ENCODE measurements at regions not wholly inside any gene's neighbourhood (a gene's known extent, or its start where the extent isn't known, plus 50 kb on each side); places are given as distances from the start of the nearest gene placed in this dataset.

DNA sequence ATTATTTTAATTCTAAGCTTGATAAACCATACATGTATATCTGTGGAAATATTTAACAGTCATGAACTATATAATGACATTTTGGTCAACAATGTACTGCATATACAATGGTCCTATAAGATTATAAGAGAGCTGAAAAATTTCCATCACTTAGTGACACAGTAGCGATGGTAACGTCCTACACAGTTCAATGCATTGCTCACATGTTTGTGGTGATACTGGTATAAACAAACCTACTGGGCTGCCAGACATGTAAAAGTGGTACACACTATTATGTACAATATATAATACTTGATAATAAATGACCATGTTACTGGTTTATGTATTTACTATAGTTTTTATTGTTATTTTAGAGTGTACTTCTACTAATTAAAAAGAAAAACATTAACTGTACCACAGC, 841.9 kb downstream of the LTN1 start:
- WGBS, result 96% methylated on average over 2 of the region's 2 CpGs
- no peaks in the 10 kb centered on the region for H3K9me3 ChIP-seq
- H3K4me1 ChIP-seq, result peaks cover 3% of the 10 kb centered on the region
- no peak overlapping the region for H3K27ac ChIP-seq
- H3K27me3 ChIP-seq, result no peaks in the 10 kb centered on the region
- DNase-seq (ENCODE audit: low spot score in 2 of 2), result no peak
- H3K36me3 ChIP-seq, result no peaks in the 10 kb centered on the region
- TF ChIP-seq POLR2A (IDR thresholded peaks at IDR 0.05), result no peak
- TF ChIP-seq, protein P1, sequence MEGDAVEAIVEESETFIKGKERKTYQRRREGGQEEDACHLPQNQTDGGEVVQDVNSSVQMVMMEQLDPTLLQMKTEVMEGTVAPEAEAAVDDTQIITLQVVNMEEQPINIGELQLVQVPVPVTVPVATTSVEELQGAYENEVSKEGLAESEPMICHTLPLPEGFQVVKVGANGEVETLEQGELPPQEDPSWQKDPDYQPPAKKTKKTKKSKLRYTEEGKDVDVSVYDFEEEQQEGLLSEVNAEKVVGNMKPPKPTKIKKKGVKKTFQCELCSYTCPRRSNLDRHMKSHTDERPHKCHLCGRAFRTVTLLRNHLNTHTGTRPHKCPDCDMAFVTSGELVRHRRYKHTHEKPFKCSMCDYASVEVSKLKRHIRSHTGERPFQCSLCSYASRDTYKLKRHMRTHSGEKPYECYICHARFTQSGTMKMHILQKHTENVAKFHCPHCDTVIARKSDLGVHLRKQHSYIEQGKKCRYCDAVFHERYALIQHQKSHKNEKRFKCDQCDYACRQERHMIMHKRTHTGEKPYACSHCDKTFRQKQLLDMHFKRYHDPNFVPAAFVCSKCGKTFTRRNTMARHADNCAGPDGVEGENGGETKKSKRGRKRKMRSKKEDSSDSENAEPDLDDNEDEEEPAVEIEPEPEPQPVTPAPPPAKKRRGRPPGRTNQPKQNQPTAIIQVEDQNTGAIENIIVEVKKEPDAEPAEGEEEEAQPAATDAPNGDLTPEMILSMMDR (IDR thresholded peaks at IDR 0.05), result no peak
- TF ChIP-seq EP300 (IDR thresholded peaks at IDR 0.05), result no peak
- TF ChIP-seq POLR2AphosphoS5 (IDR thresholded peaks at IDR 0.05), result no peak
- no peak overlapping the region for H3K4me3 ChIP-seq

DNA sequence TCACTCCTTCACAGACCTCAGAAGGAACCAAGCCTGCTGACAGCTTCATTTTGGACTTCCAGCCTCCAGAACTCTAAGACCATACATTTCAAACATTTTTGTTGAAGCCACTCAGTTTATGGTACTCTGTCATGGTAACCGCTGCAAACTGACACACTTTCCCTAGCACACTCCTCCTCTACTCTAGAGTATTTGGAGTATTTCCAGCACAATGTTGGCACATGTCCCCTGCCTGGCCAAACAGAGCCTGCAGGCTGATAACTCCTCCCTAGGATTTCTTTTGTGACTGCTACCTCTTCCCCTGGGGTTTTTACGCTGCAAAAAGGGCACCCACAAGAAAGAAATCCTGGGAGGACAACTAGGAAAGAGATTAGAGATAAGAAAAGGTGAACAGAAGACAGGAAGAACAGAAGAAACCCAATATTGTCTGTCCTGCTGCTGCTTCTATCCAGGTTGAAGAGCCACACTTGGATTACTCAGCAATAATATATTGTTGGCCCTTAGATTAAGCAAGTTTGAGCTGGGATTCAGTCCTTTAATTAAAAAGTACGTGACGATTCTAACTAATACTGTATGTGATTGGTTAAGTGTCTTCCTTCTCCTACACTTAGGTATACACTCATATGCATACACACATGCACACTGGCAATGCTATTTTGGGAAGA, 844.1 kb downstream of the LTN1 start:
- Histone ChIP-seq H3K4me1 (peaks cover 3% of the 10 kb centered on the region), H3K27me3 (no peaks in the 10 kb centered on the region), H3K27ac (no peak overlapping the region), H3K36me3 (no peaks in the 10 kb centered on the region), H3K9me3 (no peaks in the 10 kb centered on the region), H3K4me3 (no peak overlapping the region)
- TF ChIP-seq, protein P1 (IDR thresholded peaks at IDR 0.05), result no peak
- TF ChIP-seq EP300 (IDR thresholded peaks at IDR 0.05) (no peak), POLR2AphosphoS5 (IDR thresholded peaks at IDR 0.05) (no peak), POLR2A (IDR thresholded peaks at IDR 0.05) (no peak)
- WGBS, result 66% methylated on average over 4 of the region's 4 CpGs
- no peak for DNase-seq (ENCODE audit: low spot score in 2 of 2)

DNA sequence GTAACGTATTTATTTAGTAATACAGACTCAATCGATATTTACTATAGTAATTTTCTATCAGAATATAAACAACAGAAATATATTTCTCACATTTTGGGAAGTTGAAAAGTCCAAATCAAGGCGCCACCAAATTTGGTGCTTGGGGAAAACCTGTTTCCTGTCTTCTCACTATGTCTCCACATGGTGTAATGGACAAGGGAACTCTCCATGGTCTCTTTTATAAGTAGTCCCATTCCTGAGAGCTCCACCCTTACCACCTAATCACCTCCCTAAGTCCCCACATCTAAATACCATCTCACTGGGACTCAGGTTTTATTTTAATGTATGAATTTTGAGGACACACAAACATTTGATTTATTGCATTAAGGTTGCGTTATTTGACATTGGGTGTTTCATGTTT, 848.0 kb downstream of the LTN1 start:
- no peaks in the 10 kb centered on the region for H3K27me3 ChIP-seq
- peaks cover 3% of the 10 kb centered on the region for H3K4me1 ChIP-seq
- 98% methylated on average over 4 of the region's 4 CpGs for WGBS
- no peak overlapping the region for H3K4me3 ChIP-seq
- TF ChIP-seq POLR2A (IDR thresholded peaks at IDR 0.05), result no peak
- TF ChIP-seq POLR2AphosphoS5 (IDR thresholded peaks at IDR 0.05), result no peak
- no peak for TF ChIP-seq EP300 (IDR thresholded peaks at IDR 0.05)
- TF ChIP-seq, protein P1 (IDR thresholded peaks at IDR 0.05), result no peak
- H3K36me3 ChIP-seq, result no peaks in the 10 kb centered on the region
- H3K27ac ChIP-seq, result no peak overlapping the region
- no peaks in the 10 kb centered on the region for H3K9me3 ChIP-seq
- no peak for DNase-seq (ENCODE audit: low spot score in 2 of 2)

DNA sequence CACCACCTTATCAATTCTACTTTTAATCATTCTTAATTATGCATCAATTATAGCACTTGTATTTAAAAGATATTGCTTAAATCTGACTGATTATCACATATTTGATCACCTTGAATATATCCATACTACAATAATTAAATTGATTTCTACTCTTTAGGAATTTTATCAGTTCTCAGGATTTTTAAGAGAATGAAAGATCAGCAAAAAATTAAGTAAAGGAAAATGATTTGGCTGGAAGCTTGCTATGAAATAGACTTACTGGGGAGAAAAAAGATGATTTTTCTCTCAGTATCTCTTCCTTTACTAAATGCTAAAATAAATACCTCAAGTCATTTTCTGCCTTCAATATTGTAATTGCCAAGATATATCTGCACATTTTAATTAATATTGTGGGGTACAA, 848.6 kb downstream of the LTN1 start:
- Histone ChIP-seq H3K36me3 (no peaks in the 10 kb centered on the region), H3K9me3 (no peaks in the 10 kb centered on the region), H3K27ac (no peak overlapping the region), H3K4me3 (no peak overlapping the region), H3K4me1 (peaks cover 3% of the 10 kb centered on the region), H3K27me3 (no peaks in the 10 kb centered on the region)
- no peak for DNase-seq (ENCODE audit: low spot score in 2 of 2)
- TF ChIP-seq EP300 (IDR thresholded peaks at IDR 0.05) (no peak), POLR2AphosphoS5 (IDR thresholded peaks at IDR 0.05) (no peak)

DNA sequence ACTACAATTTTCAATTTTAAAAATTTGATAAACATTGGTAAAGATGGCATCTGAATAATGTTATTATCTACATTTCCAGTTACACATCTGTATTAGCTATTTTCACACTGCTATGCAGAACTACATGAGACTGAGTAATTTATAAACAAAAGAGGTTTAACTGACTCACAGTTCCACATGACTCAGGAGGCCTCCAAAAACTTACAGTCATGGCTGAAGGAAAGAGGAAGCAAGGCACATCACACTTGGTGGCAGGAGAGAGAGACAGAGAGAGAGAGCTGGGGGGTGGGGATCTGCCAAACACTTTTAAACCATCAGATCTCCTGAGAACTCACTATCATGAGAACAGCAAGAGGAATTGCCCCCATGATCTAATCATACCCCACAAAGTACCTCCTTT, 850.0 kb downstream of the LTN1 start:
- Histone ChIP-seq H3K4me3 (no peak overlapping the region), H3K9me3 (no peaks in the 10 kb centered on the region), H3K36me3 (no peaks in the 10 kb centered on the region), H3K4me1 (no peaks in the 10 kb centered on the region), H3K27me3 (no peaks in the 10 kb centered on the region), H3K27ac (no peak overlapping the region)
- no peak for TF ChIP-seq EP300 (IDR thresholded peaks at IDR 0.05)
- TF ChIP-seq, protein P1 (IDR thresholded peaks at IDR 0.05), result no peak
- DNase-seq (ENCODE audit: low spot score in 2 of 2), result no peak

DNA sequence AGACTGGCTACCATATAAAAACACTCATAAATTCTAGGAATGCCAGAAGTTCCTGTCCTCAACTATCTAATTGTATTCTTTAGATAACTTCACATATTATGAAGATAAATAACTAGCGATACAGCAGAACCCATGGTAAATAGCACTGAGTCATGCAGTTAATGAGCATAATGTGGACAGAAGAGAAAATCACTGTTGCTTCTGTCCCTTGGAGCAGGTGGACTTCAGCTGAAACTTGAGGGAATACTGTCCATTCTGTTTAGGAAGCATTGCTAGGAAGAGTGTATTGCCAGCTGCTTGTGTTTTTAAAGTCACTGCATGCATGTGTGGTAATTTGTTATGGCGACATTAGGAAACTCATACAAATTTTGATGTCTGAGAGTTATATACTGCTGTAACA, 854.4 kb downstream of the LTN1 start:
- Histone ChIP-seq H3K27me3 (no peaks in the 10 kb centered on the region), H3K9me3 (no peaks in the 10 kb centered on the region), H3K27ac (no peak overlapping the region), H3K36me3 (no peaks in the 10 kb centered on the region), H3K4me3 (no peak overlapping the region), H3K4me1 (no peaks in the 10 kb centered on the region)
- no peak for DNase-seq (ENCODE audit: low spot score in 2 of 2)
- 95% methylated on average over 2 of the region's 2 CpGs for WGBS
- TF ChIP-seq, protein P1 (IDR thresholded peaks at IDR 0.05), result no peak
- no peak for TF ChIP-seq EP300 (IDR thresholded peaks at IDR 0.05)
- TF ChIP-seq POLR2AphosphoS5 (IDR thresholded peaks at IDR 0.05), result no peak
- no peak for TF ChIP-seq POLR2A (IDR thresholded peaks at IDR 0.05)

All from suprapubic skin (tissue), 4 donors.